ENCODE measurements at regions not wholly inside any gene's neighbourhood (a gene's known extent, or its start where the extent isn't known, plus 50 kb on each side); places are given as distances from the start of the nearest gene placed in this dataset.

DNA sequence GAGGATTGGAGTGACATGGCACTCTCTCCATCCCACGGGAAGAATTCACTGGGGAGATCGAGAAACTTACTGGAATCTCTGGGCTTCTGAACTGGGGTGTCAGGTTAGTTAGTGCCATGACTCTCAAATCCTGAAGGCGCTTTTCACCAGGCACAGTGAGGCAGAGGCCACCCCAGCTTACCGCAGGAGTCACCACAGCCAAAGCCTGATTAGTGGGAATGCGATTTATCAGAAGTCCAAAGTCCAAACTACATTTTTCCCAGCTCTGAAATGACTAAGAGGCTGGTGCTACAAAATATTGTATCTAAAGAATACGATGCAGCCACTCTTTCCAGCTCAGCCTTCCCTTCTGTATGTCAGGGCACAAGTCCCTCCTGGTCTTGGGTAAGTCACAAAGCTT is 334.8 kb upstream of the SHH start:
- TF ChIP-seq POLR2AphosphoS5 (IDR thresholded peaks at IDR 0.05), result no peak
- TF ChIP-seq, protein P1, sequence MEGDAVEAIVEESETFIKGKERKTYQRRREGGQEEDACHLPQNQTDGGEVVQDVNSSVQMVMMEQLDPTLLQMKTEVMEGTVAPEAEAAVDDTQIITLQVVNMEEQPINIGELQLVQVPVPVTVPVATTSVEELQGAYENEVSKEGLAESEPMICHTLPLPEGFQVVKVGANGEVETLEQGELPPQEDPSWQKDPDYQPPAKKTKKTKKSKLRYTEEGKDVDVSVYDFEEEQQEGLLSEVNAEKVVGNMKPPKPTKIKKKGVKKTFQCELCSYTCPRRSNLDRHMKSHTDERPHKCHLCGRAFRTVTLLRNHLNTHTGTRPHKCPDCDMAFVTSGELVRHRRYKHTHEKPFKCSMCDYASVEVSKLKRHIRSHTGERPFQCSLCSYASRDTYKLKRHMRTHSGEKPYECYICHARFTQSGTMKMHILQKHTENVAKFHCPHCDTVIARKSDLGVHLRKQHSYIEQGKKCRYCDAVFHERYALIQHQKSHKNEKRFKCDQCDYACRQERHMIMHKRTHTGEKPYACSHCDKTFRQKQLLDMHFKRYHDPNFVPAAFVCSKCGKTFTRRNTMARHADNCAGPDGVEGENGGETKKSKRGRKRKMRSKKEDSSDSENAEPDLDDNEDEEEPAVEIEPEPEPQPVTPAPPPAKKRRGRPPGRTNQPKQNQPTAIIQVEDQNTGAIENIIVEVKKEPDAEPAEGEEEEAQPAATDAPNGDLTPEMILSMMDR (IDR thresholded peaks at IDR 0.05 in 8 of 11, conservative IDR thresholded peaks at IDR 0.05 in 3 of 11), result no peak
